NCI-H146 (cell line): ENCODE measurements at regions not wholly inside any gene's neighbourhood (a gene's known extent, or its start where the extent isn't known, plus 50 kb on each side); places are given as distances from the start of the nearest gene placed in this dataset.
A peak's percentile ranks its signal among the peaks of the same experiment; 100 is the strongest.
"Not testable (repeated sequence)": the region's sequence is repeated elsewhere in the genome, so short reads cannot be mapped to it uniquely, and the experiment has no call there.

Source experiments
- DNase-seq: peaks from one replicate; lab custom pipeline; 2025; lab: John Stamatoyannopoulos, UW

DNA sequence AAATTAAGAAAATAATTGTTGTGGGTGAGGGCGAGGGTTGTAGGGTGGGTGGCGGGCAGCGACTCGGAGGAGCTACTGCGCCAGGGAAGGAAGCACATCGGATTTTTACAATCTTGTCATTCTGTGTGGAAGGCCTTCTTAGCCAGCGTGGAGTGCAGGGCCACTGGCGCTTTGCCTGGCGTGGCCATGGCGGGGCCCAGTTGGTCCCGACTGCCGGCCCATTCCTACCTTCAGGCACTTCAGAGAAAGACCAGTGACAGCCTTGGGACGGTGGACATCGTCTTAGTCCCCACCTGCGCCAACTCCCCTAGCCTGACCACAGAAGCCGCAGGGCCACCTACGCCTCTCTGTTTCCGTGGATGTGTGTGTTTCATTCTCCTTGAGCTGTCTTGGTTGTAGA, 136.9 kb upstream of the NEGR1 start:
- no peak for DNase-seq

DNA sequence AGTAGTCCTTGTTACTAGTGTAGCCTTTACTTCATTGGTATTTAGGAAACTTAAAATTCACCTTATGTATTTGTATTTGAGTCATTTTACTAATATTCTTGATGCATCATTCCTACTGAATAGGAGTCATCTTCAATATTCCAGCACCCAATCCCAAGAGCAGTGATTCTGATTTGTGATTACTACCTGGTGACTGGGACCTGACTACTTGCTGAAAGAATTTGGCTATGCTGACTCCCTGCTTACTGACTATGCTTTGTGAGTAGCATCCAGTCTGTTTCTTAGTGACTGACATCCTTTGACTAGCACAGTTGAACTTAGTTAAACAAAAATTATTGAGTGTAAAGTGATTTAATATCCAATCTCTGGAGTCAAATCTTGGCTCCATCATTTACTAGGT, 129.9 kb upstream of the NEGR1 start:
- no peak for DNase-seq

DNA sequence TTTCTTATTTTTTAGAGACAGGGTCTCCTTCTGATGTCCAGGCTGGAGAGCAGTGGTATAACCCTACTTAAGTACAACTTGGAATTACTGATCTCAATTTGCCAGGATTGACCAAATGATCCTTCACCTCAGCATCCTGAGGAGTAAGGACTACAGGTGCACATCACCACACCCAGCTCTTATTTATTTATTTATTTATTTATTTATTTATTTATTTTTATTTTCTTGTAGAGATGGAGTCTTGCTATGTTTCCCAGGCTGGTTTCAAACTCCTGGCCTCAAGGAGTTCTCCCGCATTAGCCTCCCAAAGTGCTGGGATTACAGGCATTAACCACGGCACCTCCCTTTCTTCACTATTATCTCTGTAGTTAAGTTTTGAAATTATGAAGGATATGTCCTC, 117.5 kb upstream of the NEGR1 start:
- no peak for DNase-seq

DNA sequence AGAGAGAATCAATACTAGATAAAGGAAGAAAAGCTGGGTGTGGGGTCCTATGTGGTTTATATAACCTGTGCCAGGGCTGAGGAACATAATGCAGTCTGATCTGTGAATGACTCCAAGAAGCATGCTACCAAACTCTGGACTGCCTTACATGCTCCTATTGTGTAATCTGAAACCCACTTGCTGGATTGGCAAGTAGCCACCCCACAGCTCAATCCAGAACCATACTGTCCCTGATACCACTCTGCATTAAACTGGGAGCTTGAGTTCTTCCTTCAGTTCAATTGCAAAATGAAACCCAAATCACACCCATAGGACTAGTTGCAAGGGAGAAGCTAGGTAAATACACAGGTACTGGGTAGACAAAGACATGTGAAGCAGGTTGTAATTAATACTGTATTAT, 115.4 kb upstream of the NEGR1 start:
- no peak for DNase-seq

DNA sequence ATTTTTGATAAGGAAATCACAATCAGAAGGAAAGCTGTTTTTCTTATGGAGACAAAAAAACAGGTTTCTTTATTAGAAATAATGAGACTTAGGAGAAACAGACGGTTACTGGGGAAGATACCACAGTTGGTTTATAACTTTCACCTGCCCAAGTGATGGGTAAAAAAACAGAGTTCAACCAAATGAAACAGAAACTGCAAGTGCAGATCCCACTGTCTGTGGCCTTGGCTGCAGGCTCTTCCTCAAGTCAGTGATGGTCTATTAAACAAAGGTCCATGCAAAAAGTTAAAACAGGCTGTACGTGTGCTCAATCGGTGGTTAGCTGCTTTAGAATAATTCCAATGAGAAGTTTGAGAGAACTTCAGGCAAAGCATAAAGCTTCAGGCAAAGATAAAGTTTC, 112.1 kb upstream of the NEGR1 start:
- DNase-seq, result no peak

DNA sequence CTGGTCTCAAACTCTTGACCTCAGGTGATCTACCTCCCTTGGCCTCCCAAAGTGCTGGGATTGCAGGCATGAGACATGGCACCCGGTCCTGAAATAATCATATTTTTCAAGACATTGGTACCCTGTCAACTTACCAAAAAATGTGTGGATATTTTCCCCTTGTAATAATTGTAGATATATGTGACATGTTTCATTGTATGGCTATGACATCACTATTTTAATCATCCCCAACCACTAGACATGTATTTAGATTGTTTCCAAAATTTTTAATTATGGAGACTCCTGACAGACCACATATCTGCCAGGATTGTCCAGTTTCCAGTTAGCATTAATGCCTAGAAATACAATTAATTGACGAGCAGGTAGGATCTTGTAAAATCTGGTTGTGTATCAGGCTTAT, 96.7 kb upstream of the NEGR1 start:
- no peak for DNase-seq

DNA sequence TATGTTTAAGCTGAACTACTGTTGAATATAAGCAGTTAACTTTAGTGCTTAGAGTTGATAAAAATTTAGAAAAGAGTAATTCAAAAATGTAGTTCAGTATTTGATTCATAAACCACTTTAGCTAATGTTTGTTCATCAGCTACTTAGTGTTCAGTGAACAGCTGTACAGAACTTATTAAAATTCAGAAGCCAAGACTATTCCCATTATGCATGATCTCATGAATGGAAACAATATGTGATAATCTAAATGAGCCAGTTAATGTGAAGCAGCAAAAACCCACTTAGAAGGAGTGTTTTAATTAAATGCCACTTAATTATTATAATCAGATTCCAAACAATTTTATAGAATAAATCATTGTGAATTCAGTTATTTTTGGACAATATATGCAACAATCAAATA, 92.9 kb upstream of the NEGR1 start:
- no peak for DNase-seq

DNA sequence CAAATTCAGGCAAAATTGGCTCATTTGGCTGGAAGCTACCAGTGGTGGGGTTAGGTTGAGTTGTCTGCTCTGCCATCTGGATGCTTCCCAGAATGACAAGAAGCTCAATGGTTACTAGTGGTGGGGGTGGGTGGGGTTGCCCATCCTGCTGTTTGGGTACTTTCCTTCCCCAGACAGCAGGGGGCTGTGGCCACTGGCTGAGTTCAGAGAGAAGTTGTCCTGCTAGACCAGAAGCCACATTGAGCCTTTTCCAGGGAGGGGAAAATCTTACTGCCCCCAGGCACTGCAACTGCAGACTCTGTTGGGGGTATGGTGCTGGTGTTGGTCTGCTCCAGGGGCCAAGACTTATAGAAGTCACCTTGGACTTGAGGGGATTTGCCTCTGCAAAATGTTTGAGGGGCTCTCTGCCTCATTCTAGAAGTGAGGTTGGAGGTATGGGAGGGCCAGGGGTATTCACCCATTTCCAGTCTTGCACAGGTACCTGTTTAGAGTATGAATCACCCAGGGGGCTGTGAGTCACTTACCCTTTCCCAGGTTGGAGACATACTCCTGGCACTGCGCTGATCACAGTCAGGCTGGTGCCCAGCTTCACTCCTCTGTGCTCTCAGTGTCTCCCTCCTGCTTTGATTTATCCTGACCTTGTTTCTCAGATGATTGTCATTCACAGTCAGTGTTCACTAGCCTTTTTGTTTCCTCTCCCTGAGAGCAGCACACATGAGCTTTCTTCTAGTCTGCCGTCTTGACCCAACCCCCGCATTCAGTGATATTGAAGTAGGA, 89.1 kb upstream of the NEGR1 start:
- DNase-seq, result no peak

DNA sequence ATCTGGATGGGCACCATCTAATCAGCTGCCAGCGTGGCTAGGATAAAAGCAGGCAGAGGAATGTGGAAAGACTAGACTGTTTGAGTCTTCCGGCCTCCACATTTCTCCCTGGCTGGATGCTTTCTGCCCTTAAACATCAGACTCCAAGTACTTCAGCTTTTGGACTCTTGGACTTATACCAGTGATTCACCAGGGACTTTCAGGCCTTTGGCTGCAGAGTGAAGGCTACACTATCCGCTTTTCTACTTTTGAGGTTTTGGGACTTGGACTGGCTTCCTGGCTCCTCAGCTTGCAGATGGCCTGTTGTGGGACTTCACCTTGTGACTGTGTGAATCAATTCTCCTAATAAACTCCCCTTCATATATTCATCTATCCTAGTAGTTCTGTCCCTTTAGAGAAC, 88.5 kb upstream of the NEGR1 start:
- not testable (repeated sequence) for DNase-seq

DNA sequence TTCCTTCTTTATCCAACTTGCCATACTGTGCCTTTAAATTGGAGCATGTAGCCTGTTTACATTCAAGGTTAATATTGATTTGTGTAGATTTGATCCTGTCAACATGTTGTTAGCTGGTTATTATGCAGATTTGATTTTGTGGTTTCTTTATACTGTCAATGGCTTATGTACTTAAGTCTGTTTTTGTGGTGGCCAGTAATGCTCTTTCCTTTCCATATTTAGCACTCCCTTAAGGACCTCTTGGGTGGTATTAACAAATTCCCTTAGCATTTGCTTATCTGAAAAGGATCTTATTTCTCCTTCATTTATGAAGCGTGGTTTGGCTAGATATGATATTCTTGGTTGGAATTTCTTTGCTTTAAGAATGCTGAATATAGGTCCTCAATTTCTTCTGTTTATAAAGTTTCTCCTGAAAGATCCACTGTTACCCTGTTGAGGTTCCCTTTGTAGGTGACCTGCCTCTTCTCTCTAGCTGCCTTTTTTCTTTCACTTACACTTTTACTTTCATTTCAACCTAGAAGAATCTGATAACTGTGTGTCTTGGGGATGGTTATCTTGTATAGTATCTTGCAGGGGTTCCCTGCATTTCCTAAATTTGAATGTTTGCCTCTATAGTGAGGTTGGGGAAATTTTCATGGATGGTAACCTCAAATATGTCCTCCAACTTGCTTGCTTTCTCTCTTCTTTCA, 86.9 kb upstream of the NEGR1 start:
- DNase-seq, result no peak

DNA sequence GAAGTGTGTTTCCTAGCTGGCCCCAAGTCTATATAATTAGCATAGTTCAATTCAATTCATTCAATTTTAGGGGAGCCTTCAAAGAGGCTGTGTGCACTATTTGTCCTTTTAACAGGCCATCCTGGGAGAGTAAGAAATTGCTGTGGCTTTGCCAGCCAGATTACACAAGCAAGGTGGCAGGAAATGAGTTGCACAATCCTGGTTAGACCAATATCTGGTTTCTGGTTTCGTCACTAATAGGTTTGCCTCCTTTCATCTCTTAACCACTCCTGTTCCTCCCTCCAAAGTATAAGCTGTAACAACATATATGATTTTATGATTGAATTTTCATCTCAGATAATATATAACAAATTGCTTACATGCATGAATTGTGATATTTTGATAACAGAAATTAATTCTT, 84.1 kb upstream of the NEGR1 start:
- DNase-seq, result peak; percentile 19

DNA sequence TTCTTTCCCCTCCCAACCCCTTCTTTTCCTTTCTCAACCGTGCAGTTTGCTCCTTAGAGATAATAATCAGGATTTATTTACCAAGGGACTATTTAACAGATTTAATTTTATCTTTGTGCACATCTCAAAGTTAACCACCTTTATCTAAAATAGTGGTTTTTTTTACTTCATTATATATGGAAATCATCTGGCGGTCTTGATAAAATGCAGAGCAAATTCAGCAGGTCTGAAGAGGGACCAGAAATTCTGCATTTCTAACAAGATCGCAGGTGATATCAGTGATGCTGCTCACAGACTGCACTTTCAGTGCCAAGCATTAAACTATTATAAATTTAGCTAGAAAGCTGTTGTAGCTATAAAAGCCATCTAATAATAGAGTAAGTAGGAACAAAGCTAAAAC, 83.4 kb upstream of the NEGR1 start:
- no peak for DNase-seq

DNA sequence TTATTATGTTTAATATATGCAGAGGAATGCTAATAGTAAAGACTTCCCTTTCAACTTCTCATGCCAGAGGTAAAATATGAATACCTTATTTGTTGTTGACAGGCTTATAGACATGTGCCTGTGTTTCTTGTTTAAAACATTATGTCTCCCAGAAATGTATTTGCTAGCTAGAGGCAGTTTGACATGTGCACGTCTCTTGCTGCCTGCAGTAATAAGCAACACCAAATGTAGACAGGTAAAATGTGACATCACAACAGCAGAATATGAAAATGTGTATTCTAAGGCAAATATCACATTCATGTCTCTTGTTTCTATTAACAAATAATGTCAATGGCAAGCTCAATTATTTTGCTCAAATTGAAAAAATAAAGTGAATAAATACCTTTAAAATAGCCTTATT, 80.2 kb upstream of the NEGR1 start:
- DNase-seq, result no peak

DNA sequence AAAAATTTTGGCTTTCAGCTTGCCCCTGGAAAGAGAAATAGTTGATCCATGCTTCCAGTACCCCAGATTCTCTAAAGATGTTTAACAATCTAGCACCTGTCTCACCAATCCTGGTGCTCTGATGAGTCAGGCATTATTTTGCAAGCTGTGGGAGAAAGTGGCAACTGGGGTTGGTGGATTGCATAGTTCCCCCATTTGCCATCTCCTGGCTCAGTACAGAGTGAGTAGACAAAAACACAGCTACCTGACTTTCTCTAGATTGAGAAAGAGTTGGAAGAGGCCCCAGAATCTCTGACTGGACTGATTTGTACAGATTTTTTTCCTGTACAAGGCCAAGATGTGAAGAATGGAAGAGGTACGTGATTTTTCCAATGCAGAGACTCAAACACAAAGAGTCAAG, 75.1 kb upstream of the NEGR1 start:
- DNase-seq, result no peak

DNA sequence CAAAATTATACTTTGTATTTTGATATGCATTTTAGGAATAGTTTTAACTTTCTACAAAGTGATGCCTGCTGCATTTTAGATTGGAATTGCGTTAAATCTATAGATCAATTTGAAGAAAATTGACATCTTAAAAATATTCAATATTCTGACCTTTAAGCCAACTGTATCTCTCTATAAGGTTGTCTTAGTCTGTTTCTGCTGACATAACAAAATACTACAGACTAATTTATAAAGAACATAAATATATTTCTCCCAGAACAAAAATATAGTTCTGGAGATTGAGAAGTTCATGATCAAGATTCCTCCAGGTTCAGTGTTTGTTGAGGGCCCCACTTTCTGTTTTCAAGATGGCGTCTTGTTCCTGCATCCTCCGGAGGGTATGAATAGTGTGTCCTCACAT, 73.6 kb upstream of the NEGR1 start:
- no peak for DNase-seq

DNA sequence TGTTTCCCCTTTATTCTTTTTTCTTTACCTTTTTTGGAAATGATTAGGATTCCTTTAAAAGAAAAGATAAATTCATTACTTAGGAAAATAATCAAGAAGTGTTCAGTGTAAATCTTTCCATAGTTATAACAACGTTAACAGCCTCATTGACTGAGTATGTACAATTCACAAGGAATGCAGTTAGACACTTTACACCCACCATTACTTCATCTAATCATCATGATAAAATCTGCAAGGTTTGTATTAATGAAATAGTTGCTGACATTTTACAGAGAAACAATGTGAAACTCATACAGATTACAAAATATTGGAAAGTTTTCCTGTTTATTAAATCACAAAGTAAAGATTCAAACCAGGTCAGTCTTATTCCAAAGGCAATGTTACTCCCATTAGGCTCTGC, 59.3 kb upstream of the NEGR1 start:
- DNase-seq, result no peak

DNA sequence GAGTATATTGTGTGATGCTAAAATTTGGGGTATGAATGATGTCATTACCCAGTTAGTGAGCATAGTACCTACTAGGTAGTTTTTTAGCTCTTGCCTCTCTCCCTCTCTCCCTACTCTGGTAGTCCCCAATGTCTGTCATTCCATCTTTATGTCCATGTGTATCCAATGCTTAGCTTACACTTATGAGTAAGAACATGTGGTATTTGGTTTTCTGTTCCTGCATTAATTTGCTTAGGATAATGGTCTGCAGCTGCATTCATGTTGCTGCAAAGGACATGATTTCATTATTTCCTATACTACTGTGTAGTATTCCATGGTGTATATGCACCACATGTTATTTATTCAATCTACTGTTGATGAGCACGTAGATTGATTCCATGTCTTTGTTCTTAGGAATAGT, 54.4 kb upstream of the NEGR1 start:
- no peak for DNase-seq
